Ascending aorta (tissue), 2 donors: ENCODE measurements at regions not wholly inside any gene's neighbourhood (a gene's known extent, or its start where the extent isn't known, plus 50 kb on each side); places are given as distances from the start of the nearest gene placed in this dataset.
"Not testable (repeated sequence)": the region's sequence is repeated elsewhere in the genome, so short reads cannot be mapped to it uniquely, and the experiment has no call there.

Experiments used
- DNase-seq, 2 donors: peaks; one replicate each; pipeline ENCODE4 v3.0.0-alpha.2; 2019; ENCODE audit warnings: low spot score in 2 of 2
- H3K27ac ChIP-seq, 2 donors: fragments of 200-600 bp; sonication (generic); one replicate each; pipeline ENCODE4 v1.5.1; 2016 to 2017; ENCODE audit warnings: mild to moderate bottlenecking in 1 of 2
- H3K27me3 ChIP-seq: fragments of 200-600 bp; sonication (generic); one replicate; pipeline ENCODE4 v1.5.1; 2017
- H3K36me3 ChIP-seq, 2 donors: fragments of 200-600 bp; sonication (generic); one replicate each; pipeline ENCODE4 v1.5.1; 2016
- H3K4me1 ChIP-seq, 2 donors: fragments of 200-600 bp; sonication (generic); one replicate each; pipeline ENCODE4 v1.5.1; 2016 to 2017; ENCODE audit warnings: mild to moderate bottlenecking in 1 of 2
- H3K4me3 ChIP-seq, 2 donors: fragments of 200-600 bp; sonication (generic); one replicate each; pipeline ENCODE4 v1.5.1; 2016 to 2017; ENCODE audit warnings: mild to moderate bottlenecking in 1 of 2
- H3K9me3 ChIP-seq, 2 donors: fragments of 200-600 bp; sonication (generic); one replicate each; pipeline ENCODE4 v1.5.1; 2016
- intact Hi-C: fragments of 100-400 bp; cut with DNase I; formaldehyde crosslinking; loops from one replicate; pipeline ENCODE4 v1.15.1; 2023
- TF ChIP-seq, protein P1 (sequence below), 3 experiments: fragments of 200-600 bp in 2 of 3; fragments of 450-650 bp in 1 of 3; sonication (generic) in 2 of 3; IDR thresholded peaks; one replicate each; pipeline ENCODE4 v1.5.1; 2016 to 2019; ENCODE audit warnings: antibody characterized with exemption in 3 of 3, mild to moderate bottlenecking in 1 of 3, moderate library complexity in 1 of 3

GRCh38 chr5:1959725-1960581 is 77.2 kb upstream of the IRX4 start:
- H3K4me3 ChIP-seq: no peak overlapping the region
- H3K9me3 ChIP-seq: no peaks in the 10 kb centered on the region
- intact Hi-C loops: no loop called here
- no peak for DNase-seq
- no peak overlapping the region for H3K27ac ChIP-seq
- H3K36me3 ChIP-seq: no peaks in the 10 kb centered on the region
- no peaks in the 10 kb centered on the region for H3K27me3 ChIP-seq
- H3K4me1 ChIP-seq: no peaks in the 10 kb centered on the region
- TF ChIP-seq, protein P1, sequence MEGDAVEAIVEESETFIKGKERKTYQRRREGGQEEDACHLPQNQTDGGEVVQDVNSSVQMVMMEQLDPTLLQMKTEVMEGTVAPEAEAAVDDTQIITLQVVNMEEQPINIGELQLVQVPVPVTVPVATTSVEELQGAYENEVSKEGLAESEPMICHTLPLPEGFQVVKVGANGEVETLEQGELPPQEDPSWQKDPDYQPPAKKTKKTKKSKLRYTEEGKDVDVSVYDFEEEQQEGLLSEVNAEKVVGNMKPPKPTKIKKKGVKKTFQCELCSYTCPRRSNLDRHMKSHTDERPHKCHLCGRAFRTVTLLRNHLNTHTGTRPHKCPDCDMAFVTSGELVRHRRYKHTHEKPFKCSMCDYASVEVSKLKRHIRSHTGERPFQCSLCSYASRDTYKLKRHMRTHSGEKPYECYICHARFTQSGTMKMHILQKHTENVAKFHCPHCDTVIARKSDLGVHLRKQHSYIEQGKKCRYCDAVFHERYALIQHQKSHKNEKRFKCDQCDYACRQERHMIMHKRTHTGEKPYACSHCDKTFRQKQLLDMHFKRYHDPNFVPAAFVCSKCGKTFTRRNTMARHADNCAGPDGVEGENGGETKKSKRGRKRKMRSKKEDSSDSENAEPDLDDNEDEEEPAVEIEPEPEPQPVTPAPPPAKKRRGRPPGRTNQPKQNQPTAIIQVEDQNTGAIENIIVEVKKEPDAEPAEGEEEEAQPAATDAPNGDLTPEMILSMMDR (IDR thresholded peaks at IDR 0.05): no peak

DNA sequence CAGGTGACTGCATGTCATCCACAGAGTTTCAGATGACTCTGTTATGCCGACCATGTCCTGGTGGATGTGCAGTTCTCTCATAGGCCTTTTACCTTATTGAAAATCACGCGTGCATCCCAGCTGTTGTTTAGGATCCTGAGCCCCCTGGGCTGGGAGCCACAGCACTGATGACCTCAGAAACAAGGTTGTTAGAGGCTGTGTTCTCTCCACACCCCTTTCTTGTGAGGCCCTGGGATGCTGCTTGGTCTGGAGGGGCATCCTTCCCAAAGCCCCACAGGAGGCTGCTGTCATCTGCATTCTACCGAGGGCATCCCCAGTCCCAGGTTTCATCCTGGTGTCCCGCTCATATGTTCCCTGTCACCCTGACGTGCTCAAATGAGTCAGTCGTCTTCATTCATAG is 76.5 kb upstream of the IRX4 start:
- H3K4me3 ChIP-seq: no peak overlapping the region
- TF ChIP-seq, protein P1 (IDR thresholded peaks at IDR 0.05): no peak
- H3K9me3 ChIP-seq: no peaks in the 10 kb centered on the region
- no peak for DNase-seq
- H3K36me3 ChIP-seq: no peaks in the 10 kb centered on the region
- H3K27me3 ChIP-seq: no peaks in the 10 kb centered on the region
- H3K27ac ChIP-seq: no peak overlapping the region
- intact Hi-C loops: no loop called here
- no peaks in the 10 kb centered on the region for H3K4me1 ChIP-seq

DNA sequence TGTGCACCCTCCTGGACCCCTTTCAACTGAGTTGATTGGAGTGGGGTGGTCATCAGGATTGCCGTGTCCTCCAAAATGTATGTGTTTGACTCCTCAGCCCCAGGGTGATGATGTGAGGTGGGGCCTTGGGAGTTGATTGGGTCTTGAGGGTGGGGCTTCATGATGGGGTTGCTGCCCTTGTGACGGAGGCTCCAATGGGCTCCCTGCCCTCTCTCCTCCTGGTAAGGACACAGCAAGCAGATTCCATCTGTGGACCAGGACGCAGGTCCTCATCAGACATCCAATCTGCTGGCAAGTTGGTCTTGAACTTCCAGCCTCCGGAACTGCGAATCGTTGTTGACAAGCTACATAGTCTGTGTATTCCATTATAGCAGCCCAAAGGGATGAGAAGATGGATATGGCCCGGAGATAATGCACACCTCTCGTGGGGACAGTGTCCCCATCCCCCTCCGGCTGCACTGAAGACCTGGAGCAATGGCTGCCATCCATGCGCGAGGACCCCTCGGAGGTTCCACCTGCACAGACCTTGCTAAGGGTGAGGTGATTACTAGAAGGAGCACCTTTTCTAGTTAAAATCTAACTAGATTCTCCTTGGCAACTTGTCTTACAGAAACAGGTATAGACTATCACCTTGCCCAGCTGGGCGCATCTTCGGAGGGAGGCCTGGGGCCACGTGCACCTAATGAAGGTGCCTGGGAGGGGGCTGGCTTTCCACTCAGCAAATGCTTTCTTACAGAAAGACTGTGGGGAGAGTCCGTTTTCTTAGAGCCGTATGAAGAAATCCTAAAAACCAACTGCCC is 75.7 kb upstream of the IRX4 start:
- H3K4me1 ChIP-seq: no peaks in the 10 kb centered on the region
- TF ChIP-seq, protein P1 (IDR thresholded peaks at IDR 0.05): no peak
- no peak overlapping the region for H3K4me3 ChIP-seq

GRCh38 chr5:1955586-1955985 is 72.9 kb upstream of the IRX4 start:
- TF ChIP-seq, protein P1 (IDR thresholded peaks at IDR 0.05): no peak
- Histone ChIP-seq H3K27me3 (no peaks in the 10 kb centered on the region), H3K36me3 (no peaks in the 10 kb centered on the region), H3K4me3 (no peak overlapping the region), H3K9me3 (no peaks in the 10 kb centered on the region), H3K4me1 (no peaks in the 10 kb centered on the region), H3K27ac (no peak overlapping the region)
- DNase-seq: no peak
- intact Hi-C loops: no loop called here

More for the DNA sequence above, 75.7 kb upstream of the IRX4 start:
- no peak overlapping the region for H3K27ac ChIP-seq
- no peaks in the 10 kb centered on the region for H3K9me3 ChIP-seq
- no peak for DNase-seq
- H3K36me3 ChIP-seq: no peaks in the 10 kb centered on the region
- no peaks in the 10 kb centered on the region for H3K27me3 ChIP-seq
- intact Hi-C loops: no loop called here

DNA sequence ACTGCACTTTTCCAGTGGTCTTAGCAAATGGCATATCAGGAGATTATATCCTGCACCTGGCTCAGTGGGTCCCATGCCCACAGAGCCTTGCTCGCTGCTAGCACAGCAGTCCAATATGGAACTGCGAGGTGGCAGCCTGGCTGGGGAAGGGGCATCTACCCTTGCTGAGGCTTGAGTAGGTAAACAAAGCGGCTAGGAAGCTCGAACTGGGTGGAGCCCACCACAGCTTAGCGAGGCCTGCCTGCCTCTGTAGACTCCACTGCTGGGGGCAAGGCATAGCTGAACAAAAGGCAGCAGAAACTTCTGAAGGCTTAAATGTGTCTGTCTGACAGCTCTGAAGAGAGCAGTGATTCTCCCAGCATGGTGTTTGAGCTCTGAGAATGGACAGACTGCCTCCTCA is 71.0 kb upstream of the IRX4 start:
- H3K27me3 ChIP-seq, H3K36me3 ChIP-seq, H3K4me3 ChIP-seq, DNase-seq, H3K4me1 ChIP-seq, intact Hi-C loops, H3K9me3 ChIP-seq, H3K27ac ChIP-seq: not testable (repeated sequence)
